Gastrocnemius medialis (tissue), 4 donors: ENCODE measurements at regions not wholly inside any gene's neighbourhood (a gene's known extent, or its start where the extent isn't known, plus 50 kb on each side); places are given as distances from the start of the nearest gene placed in this dataset.

ENCODE experiments used
- CTCF ChIP-seq, 5 experiments: fragments of 450-650 bp in 3 of 5; fragments of 200-600 bp in 2 of 5; sonication (generic) in 2 of 5; IDR thresholded peaks in 4 of 5; conservative IDR thresholded peaks in 1 of 5; 1 replicate in 4 of 5; 2 replicates in 1 of 5; pipeline ENCODE4 v1.5.1; 2016 to 2019; ENCODE audit warnings: antibody characterized with exemption in 5 of 5, mild to moderate bottlenecking in 3 of 5, moderate library complexity in 3 of 5
- POLR2A ChIP-seq, 2 donors: fragments of 450-650 bp; IDR thresholded peaks; one replicate each; pipeline ENCODE4 v1.6.1; 2017; ENCODE audit warnings: antibody characterized with exemption in 2 of 2, mild to moderate bottlenecking in 2 of 2, moderate library complexity in 2 of 2

GRCh38 chr18:64986906-64987495, 763.8 kb upstream of the CDH7 start:
- TF ChIP-seq CTCF (IDR thresholded peaks at IDR 0.05 in 4 of 5, conservative IDR thresholded peaks at IDR 0.05 in 1 of 5) (no peak), POLR2A (IDR thresholded peaks at IDR 0.05) (no peak)
